GM19351 (cell line): ENCODE measurements at regions not wholly inside any gene's neighbourhood (a gene's known extent, or its start where the extent isn't known, plus 50 kb on each side); places are given as distances from the start of the nearest gene placed in this dataset.

Experiments
- ATAC-seq: cut with Tn5 transposase; IDR thresholded peaks from one replicate; pipeline ENCODE4 v1.9.1; 2021; ENCODE audit warnings: mild to moderate bottlenecking, moderate library complexity; ENCODE audit not compliant: unreplicated experiment

DNA sequence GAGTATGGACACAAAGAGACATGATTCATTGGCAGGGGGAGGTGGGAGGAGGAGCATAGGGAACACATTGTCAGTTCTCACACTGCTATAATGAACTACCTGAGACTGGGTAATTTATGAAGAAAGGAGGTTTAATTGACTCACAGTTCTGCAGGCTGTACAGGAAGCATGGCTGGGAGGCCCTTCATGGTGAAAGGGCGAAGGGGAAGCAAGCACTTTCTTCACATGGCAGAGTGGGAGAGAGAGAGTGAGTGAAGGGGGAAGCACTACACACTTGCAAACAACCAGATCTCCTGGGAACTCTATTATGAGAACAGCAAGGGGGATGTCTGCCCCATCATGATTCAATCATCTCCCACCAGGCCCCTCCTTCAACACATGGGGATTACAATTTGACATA lies 391.8 kb downstream of the BMP4 start:
- no peak for ATAC-seq

DNA sequence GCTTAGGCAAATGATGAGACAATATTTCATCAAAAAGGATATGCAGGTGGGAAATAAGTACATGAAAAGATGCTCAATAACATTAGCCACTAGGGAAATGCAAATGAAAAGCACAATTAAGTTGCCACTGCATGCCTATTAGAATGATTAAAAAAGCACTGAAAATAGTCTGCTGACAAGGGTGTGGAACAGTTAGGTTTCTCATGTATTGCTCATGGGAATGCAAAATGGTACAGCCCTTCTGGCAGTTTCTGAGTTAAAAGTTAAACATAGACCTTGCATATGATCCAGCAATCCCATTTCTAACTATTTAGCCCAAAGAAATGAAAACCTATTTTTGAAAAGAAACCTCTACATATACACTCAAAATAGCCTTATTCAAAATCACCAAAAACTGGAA lies 393.0 kb downstream of the BMP4 start:
- ATAC-seq = no peak

DNA sequence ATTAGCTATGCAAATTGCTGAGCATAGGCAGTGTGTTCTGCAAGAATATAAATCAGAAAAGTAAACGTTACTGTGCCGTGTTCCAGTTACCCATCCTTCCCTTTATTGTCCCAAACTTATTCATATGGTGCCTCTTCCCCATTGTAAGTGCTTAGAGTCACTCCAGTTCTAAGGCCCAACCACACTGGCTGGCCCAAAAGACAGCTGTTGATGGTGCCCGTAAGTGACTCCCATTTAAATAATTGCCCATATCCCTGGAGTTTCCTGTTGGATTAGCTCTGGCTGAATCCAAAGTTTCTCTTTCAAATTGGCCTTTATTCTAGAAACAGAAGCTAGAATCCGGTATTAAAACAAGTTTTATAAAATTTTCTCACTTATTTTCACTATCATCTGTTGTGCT lies 400.1 kb upstream of the DDHD1 start:
- no peak for ATAC-seq

DNA sequence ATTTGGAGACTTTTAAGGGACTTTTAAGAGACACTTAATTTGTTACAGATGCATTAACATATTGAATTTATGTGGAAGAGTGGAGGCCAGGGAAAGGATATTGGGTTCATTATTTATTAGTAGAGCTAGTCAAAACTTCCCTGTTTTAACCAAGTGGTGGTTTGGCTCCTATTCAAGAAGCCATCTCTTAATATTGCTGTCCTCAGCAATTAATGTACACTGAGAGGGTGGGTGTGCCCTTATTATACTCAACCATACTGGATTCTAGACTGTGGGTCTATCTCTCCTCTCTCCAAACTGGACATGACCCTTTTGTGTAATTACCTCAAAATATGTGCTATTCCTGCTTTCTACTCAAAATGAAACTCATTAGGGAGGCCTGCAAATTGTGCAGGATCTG lies 398.7 kb upstream of the DDHD1 start:
- ATAC-seq = no peak

DNA sequence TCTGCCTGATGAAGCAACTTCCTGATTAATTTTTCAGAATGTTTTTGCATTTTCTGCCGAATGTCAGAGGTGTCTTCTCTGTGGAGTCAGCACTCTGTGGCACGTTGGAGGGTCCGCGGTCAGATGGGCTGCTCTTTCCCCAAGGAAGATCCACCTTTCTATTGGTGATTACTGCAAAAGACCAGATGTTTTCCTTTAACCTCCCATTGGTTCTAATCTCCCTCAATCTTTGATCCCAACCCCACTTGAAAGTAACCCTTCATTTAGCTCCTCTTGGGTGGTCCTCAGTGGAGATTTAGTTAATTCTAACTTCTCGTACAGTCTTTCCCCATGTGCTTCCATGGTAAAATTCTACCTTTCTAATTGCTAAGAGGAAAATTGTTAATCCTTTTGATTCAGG lies 397.7 kb upstream of the DDHD1 start:
- no peak for ATAC-seq

DNA sequence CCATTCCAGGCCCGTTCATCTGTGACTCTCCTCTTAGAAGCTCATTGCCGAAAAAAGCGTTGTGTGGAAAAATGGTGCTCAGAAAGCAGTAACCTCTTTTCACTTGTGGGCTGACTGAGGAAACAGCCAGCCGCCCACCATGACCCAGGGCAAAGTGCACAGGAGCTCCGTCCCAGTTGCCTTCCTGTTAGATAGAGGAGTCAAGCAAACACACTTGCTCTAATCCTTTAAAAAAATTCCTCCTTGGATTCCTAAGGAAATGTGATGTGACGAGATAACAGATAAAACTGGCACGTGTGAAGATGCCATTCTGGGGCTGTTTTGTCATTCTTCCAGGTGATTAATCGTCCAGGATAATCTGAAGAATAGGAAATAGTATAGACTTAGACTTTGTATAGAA lies 396.8 kb upstream of the DDHD1 start:
- ATAC-seq = no peak

DNA sequence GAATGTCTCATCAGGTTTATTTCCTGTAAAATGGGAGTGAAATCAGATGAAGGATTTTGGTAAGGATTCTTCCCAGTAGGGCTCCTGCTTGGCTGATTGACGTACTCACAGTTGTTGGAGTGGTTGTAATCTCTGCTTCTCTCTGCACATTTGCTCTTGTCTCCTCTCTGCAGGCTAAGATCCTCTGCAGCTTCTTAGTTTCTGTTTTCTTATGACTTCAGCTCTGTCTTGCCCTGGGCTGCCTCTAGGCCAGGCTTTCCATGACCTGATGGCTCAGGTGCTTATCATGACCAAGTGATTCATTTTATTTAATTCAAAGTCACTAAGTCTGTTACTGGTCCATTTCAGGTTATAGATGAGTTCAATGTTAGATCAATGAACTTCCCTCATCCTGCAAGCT lies 394.5 kb upstream of the DDHD1 start:
- ATAC-seq = peak; percentile 61

DNA sequence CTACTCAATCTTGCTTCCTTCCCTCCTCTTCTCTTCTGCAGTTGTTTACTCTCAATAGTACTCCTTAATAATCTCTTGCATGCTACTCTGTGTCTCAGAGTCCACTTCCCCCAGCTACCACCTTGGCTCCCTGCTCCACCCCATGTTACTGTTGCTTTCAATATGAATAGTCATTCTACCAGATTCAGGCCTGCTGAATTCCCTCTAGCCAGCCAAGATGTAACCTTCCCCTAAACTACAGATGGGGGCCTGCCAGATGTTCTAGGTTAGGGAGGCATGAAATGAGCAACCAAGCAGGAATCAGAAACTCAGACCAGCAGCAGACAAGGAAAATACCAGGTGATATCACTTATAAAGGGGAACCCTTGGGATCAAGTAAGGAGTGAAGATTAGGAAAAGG lies 392.1 kb upstream of the DDHD1 start:
- ATAC-seq = peak; percentile 79

DNA sequence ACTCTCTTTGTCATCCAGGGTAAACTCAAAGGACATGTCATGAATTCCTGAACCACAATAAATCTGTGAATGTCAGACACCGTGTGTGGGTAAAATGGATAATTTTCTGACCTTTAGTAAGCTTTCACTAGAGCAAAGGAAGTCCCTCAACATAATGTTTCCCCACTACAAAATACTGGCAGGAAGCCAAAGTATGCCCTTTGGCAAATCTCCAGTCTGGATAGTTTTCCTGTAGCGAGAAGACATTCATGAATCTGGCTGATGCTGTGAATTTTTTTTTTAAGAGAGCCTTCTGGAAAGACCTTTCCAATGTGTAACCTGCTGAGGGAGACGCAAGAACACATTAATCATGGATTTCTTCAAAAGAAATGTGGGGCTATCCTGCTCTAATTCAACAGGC lies 389.6 kb upstream of the DDHD1 start:
- ATAC-seq = no peak

DNA sequence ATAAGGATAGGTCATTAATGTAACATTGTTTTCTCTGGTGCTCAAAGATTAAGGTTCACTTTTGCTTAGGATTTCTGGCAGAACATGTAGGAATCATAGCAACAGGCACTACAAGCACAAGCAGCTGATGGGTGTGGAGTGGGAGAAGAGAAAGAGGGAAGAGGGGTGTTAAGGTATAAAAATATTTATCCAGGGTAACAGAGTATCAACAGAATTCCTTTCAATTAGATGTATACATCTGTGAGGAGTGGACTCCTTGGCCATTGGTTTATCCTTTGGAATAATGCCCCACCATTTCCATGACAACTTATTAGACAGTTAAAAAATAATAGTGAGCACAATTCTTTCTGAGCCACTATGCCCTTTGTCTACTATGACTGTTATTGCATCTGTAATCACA lies 388.3 kb upstream of the DDHD1 start:
- no peak for ATAC-seq

DNA sequence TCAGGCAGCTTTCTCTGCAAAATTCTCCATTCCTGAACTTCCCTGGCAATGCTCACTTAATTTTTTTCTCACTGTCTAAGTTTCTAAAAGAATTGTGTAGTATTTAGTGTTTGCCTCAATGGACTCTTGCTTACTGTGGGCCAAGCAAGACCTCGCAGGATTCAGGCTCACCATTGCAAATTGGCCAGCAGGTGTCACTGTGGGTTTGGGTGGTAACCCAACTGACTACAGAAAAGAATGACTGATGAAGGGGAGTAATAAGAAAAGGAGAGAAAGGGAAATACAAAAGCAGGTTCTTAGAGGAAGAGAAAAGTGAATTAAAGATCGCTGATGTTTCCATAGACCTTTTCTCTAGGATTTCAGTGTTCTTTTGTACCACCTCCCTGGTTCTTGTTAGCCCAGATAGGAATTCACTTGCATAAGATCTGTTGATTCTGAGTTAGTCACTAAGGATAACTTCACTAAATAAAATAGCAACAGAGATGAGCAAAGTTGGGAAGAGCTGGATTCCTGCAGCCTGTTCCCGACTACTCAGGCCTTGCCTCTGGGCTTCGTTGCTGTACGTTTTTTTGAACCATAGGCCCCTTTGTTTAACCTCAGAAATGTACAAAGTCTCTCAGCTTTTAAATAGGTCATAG lies 386.5 kb upstream of the DDHD1 start:
- peak; percentile 75 for ATAC-seq

DNA sequence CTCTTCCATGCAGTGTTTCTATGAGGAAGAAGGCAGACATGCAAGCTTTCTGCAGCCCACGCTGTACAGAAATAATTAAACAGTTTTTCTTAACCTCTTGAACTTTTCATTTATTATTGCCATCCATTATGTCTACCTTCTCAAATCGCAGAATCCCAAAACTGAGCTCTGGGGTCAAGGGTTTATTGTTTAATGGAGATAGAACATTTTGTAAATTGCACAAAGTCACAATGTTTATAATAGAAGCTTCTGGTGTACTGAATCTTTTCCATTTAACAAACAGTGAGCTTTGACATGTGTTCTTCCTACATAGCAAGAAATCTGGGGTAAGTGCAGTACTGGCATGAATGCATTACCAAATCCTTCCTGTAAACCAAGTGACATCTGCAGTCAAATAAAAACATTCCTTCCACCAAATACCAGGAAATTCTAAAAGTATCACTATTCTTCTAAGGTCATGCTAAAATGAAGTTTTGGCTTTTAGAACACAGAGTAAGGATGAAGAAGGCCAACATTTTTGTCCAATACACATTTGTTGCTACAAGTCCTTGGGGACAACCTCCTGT lies 385.3 kb upstream of the DDHD1 start:
- ATAC-seq = no peak

DNA sequence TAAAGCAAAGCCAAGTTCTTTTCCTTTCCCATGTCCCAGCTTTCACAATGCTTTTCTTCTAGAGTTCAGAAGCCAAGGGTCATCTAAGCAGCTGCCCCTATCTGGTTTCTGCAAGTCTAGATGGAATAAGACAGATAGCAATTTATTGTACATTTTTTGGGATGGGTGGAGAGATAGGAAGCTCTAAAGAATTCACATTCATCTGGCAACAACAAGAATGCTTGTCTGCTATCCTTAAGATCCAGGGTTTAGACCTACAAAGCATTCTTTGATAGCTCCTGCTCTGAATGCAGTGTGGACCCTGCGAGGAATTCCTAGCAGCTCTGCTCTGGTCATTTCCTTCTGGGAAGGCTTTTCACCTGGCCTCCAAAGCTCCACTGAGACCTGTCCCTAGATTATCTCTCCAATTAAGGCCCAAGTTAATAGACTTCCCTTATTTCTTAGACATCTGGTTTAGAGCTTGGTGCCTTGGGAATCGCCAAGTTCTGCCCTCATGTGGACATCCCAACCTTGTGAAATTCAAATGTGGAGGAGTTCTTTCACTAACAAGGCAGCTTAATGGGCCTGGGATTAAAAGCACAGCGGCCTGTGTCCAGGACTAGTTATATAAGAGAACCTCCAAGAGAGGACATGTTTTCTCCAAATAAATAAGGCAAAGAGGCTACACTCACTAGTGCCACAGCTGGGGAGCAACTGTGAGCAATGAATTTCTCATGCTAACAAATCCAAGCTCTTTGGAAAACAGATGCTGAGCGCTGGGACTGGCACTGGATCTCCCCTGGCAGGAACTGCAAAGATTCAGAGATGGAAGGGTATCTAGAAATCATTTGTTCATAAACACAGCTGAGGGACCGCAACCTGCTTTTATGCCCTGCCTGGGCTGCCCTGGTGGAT lies 384.5 kb upstream of the DDHD1 start:
- ATAC-seq = no peak

DNA sequence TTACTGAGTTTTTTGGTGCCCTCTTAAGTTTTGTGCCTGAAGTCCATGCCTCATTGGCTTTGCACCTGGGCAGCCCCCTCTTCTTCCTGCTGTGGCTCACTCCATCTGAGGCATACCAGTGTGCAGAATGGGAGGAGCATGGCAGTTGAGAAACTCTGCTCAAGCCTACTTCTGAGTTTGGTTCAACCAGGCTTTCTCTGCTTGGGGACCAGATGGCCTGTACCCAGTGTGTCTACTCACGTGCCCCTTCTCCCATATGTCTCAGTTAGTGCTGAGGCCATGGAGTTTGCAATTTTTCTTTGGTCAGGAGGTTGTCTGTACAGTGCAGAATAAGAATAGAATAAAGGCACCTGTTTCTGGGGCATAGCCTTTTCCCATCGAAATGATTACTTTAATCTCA lies 383.3 kb upstream of the DDHD1 start:
- no peak for ATAC-seq

DNA sequence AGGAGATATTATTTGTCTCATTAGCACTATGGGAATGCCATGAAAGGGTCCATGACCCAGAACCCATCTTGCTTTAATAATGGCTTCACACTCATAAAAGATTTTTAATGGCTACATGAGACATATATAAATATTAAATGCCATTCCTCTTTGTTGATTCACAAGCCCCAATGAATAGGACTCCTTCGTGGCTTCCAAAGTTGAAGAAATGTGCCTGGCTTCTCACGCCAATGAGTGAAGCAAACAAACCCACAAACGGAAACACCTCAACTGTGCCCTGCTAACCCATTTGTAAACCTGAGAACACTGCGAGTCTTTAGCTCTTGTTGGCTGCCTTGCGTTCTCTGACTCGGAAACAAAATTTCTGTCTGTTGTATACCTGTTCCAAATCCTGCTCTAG lies 381.7 kb upstream of the DDHD1 start:
- no peak for ATAC-seq

DNA sequence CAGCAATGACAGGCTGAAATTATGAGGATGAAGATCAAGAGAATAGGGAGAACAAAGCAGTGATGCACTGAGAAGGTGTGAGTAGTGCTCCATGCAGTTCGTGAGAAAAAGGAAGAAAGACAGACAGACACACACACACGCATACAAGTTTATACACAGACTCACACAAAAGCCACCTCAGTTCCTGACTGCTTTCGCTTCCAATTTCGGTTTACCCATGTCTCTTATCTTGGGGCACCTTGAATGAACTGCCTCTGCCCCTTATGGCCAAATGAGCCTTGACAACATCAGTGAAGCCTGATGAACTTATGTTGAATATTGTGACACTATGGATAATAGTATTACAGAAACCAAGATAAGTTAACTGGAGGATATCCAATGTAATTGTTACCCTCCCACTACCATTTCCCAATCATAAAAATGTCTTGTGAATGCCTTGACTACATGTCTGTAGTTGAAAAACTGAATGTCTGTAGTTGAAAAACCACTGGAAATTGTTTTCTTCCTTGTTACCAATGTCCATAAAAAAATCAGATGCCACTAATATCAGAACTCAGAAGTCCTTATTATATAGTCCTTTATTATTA lies 380.4 kb upstream of the DDHD1 start:
- ATAC-seq = no peak

DNA sequence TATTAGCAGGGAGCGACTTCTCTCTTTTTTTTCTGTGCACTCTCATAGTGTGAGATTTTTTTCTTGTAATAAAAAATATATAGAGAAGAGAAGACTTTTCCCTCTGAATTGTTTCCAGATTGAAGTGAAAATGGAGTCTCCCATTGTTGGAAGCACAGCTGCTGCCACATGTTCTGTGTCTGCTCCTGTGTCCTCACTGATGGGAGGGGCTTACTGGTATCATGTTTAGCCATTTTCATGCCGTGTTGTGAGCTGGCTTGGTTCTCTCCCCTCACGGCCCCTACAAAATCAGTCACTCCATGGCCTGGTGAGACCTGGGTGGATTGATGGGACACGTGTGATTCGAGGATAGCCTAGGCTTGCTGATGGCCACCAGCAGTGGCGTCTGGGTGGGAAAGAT lies 379.7 kb upstream of the DDHD1 start:
- no peak for ATAC-seq

DNA sequence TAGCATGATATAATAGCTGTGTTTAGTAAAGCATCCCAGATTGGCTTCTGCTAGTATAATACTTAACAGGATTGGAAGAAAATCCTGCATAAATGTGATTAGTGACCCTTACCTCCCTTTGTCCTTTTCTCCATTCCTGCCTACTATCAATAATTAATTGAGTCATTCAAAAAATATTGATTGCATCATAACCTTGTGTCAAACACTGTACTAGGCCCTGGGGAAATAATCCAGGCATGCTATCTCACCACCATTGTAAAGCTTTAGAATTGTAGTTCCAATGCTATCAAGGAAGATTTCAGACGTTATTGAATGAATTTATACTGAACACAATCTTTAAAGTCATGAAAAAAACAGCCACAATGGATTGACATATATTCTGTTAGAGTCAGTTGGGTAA lies 378.6 kb upstream of the DDHD1 start:
- ATAC-seq = no peak

DNA sequence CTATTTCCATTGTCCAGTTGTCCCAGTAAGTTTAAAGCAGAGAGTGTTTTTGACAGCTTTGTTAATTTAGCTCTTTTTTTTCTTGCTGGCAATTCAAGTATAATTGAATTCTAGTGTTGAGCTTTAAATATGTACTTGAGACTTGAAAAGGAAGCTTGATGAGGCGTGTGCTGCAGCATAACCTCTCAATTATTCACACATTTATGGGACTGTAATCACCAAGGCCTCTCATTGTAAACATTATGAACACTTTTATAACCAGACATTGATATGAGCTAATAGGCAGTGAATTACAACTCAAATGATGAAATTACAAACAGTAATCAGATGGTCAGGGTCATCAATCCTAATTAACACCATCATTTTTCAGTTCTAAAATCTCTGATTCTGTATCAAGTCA lies 378.0 kb upstream of the DDHD1 start:
- ATAC-seq = no peak

DNA sequence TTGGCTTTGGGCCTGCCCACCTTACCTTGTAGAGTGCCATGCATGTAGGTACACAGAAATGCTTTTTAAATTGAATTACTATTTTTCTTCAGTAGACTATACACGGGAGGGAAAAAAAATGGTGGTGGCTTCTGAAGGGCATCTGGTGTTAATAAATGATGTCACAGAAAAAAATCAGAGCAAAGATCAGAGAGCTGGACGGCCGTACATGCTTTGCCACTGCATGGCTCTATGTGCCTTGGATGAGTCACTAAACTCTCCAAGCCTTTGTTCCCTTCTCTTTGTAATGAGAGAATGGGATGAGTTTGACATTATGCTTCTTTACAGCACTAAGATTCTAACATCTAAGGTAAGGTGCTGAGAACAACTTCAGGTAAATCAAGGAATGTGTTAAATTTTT lies 376.4 kb upstream of the DDHD1 start:
- ATAC-seq = no peak

DNA sequence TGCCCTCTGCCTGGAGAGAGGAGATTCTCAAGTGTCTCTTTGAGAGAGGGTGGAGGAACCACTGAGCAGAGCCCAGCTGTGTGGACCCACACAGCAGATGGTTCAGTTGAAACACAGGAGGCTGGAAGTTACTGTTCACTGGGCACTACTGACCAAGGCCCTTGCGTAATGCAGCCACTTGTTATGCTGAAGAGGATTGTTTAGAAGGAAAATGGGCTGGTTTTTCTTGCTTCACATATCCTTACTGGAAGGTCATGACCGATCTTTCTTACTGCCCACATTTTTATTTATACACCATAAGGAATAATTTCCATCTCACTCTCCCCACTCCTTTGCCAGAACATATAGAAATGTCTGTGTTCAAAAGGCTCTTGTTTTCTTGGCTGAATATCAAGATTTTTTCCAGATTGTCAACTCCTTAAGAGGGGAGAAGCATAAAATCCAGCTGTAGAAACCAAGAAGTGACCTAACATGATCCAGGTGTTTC lies 375.1 kb upstream of the DDHD1 start:
- no peak for ATAC-seq

DNA sequence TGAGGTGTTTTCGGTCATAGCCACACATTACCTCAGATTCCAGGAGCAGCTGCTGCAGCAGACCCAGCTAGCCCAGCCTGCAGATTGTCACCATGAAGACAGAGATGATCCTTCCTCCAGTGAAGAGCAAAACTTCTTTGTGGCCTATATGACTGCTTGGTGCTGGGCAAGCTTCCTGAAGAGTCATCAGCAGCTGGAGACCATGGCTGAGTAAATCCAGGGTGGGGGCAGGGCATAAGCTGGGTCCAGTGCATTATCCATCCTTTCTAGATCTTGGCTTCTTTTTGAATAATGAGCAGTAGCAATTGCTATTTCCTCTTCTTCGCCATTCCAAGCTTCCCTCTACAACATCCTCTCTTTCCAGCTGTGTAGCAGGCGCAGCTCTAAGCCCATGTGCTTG lies 373.1 kb upstream of the DDHD1 start:
- ATAC-seq = no peak
